SK-N-MC (cell line): ENCODE measurements at regions not wholly inside any gene's neighbourhood (a gene's known extent, or its start where the extent isn't known, plus 50 kb on each side); places are given as distances from the start of the nearest gene placed in this dataset.
"Not testable (repeated sequence)": the region's sequence is repeated elsewhere in the genome, so short reads cannot be mapped to it uniquely, and the experiment has no call there.

Experiments used
- EZH2 ChIP-seq: fragments of 200-600 bp; sonication (generic); IDR thresholded peaks from one replicate; pipeline ENCODE4 v1.6.1; 2017; ENCODE audit warnings: antibody characterized with exemption
- POLR2AphosphoS5 ChIP-seq: IDR thresholded peaks from 2 replicates; pipeline ENCODE4 v1.6.1; 2012; ENCODE audit warnings: mild to moderate bottlenecking, low read depth, low read length, borderline replicate concordance

GRCh38 chr18:4917509-4917908 is 279.5 kb downstream of the AKAIN1 start:
- TF ChIP-seq EZH2, POLR2AphosphoS5: not testable (repeated sequence)
